ENCODE measurements at regions not wholly inside any gene's neighbourhood (a gene's known extent, or its start where the extent isn't known, plus 50 kb on each side); places are given as distances from the start of the nearest gene placed in this dataset.
"Not testable (repeated sequence)": the region's sequence is repeated elsewhere in the genome, so short reads cannot be mapped to it uniquely, and the experiment has no call there.

- no peak overlapping the region for H2AK5ac ChIP-seq (ENCODE audit: low read depth, low read length)
- H3K4me2 ChIP-seq (ENCODE audit: insufficient read depth, low read length, poor library complexity, severe bottlenecking): no peak overlapping the region
- DNase-seq (ENCODE audit: low spot score): no peak
- no peak overlapping the region for H3K14ac ChIP-seq (ENCODE audit: low read length)
- no peak overlapping the region for H2BK120ac ChIP-seq (ENCODE audit: low read depth, low read length)
- no peak overlapping the region for H2BK12ac ChIP-seq (ENCODE audit: low read length)
- H4K91ac ChIP-seq (ENCODE audit: low read depth, low read length, poor library complexity): no peak overlapping the region
- H4K8ac ChIP-seq (ENCODE audit: low read depth, low read length): no peak overlapping the region
- H3K4me3 ChIP-seq (ENCODE audit: low read length in 2 of 2): no peak overlapping the region
- H3K18ac ChIP-seq (ENCODE audit: low read length): no peak overlapping the region
- peaks cover 0 to 3% (median 0%) of the 10 kb centered on the region in 3 experiments for H3K27me3 ChIP-seq (ENCODE audit: control insufficient read depth in 3 of 3, insufficient read depth in 3 of 3, low read depth in 1 of 3, low read length in 3 of 3)
- peaks cover 0 to 37% of the 10 kb centered on the region in 2 donors for H3K9me3 ChIP-seq (replicated peaks in 1 of 2; ENCODE audit: control insufficient read depth in 2 of 2, insufficient read depth in 1 of 2, low read depth in 1 of 2, low read length in 2 of 2)
- no CpG with 5 or more reads among the region's 4 CpGs for WGBS, 2 donors (ENCODE audit: extremely low coverage in 2 of 2, insufficient read length in 2 of 2, insufficient replicate concordance in 1 of 2)
- H3K79me1 ChIP-seq (ENCODE audit: low read depth, low read length): no peaks in the 10 kb centered on the region
- no peak overlapping the region for H3K23ac ChIP-seq (ENCODE audit: low read depth, low read length, poor library complexity)
- no peak overlapping the region for H3K9ac ChIP-seq (ENCODE audit: low read depth, low read length, poor library complexity)
- no peak overlapping the region for H2AFZ ChIP-seq (ENCODE audit: low read length)
- no peak overlapping the region for H2BK15ac ChIP-seq (ENCODE audit: low read length)
- H3K36me3 ChIP-seq (replicated peaks in 1 of 2; ENCODE audit: control insufficient read depth in 2 of 2, insufficient read depth in 2 of 2, low read length in 2 of 2): no peaks in the 10 kb centered on the region
- H3K27ac ChIP-seq (replicated peaks; ENCODE audit: low read length): no peak overlapping the region
- no peaks in the 10 kb centered on the region for H3K4me1 ChIP-seq (ENCODE audit: control insufficient read depth in 2 of 2, insufficient read depth in 1 of 2, low read depth in 1 of 2, low read length in 2 of 2)
- no peak overlapping the region for H3K4ac ChIP-seq (ENCODE audit: low read length)
- H2BK5ac ChIP-seq (ENCODE audit: low read length): no peak overlapping the region
These were observed 188.3 kb downstream of the ANKRD30B start for GRCh38 chr18:14936313-14936712.

DNA sequence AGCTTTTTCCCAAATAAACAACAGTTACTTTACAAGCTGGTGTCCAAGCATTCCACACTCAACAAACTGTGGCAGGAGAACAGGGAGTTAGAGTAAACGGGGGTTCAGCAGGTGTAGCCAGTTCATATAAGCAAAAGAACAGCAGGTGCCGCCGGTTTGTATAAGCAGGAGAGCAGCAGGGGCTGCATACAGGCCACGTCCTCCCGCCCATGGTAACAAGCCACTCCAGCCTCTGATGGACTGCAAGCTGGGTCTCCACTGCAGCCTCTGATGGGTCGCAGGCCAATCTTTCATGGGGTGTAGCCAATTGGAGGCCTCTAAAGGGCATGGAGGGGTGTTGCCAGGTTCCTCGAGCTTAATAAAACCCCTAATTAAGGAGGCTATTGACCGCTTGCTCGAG lies 189.3 kb downstream of the ANKRD30B start:
- H3K14ac ChIP-seq (ENCODE audit: low read length): no peak overlapping the region
- no CpG with 5 or more reads among the region's 9 CpGs for WGBS, 2 donors (ENCODE audit: extremely low coverage in 2 of 2, insufficient read length in 2 of 2, insufficient replicate concordance in 1 of 2)
- peaks cover 0 to 33% of the 10 kb centered on the region in 2 donors for H3K9me3 ChIP-seq (replicated peaks in 1 of 2; ENCODE audit: control insufficient read depth in 2 of 2, insufficient read depth in 1 of 2, low read depth in 1 of 2, low read length in 2 of 2)
- no peak overlapping the region for H3K4me2 ChIP-seq (ENCODE audit: insufficient read depth, low read length, poor library complexity, severe bottlenecking)
- no peak overlapping the region for H3K18ac ChIP-seq (ENCODE audit: low read length)
- H2AK5ac ChIP-seq (ENCODE audit: low read depth, low read length): no peak overlapping the region
- no peak overlapping the region for H2BK12ac ChIP-seq (ENCODE audit: low read length)
- no peak overlapping the region for H2BK5ac ChIP-seq (ENCODE audit: low read length)
- no peak overlapping the region for H3K9ac ChIP-seq (ENCODE audit: low read depth, low read length, poor library complexity)
- no peak overlapping the region for H2AFZ ChIP-seq (ENCODE audit: low read length)
- H3K23ac ChIP-seq (ENCODE audit: low read depth, low read length, poor library complexity): no peak overlapping the region
- no peaks in the 10 kb centered on the region for H3K36me3 ChIP-seq (replicated peaks in 1 of 2; ENCODE audit: control insufficient read depth in 2 of 2, insufficient read depth in 2 of 2, low read length in 2 of 2)
- peaks cover 0 to 3% (median 0%) of the 10 kb centered on the region in 3 experiments for H3K27me3 ChIP-seq (ENCODE audit: control insufficient read depth in 3 of 3, insufficient read depth in 3 of 3, low read depth in 1 of 3, low read length in 3 of 3)
- DNase-seq (ENCODE audit: low spot score): no peak
- no peak overlapping the region for H2BK120ac ChIP-seq (ENCODE audit: low read depth, low read length)
- no peak overlapping the region for H3K4ac ChIP-seq (ENCODE audit: low read length)
- H2BK15ac ChIP-seq (ENCODE audit: low read length): no peak overlapping the region
- H3K4me1 ChIP-seq (ENCODE audit: control insufficient read depth in 2 of 2, insufficient read depth in 1 of 2, low read depth in 1 of 2, low read length in 2 of 2): no peaks in the 10 kb centered on the region
- H3K27ac ChIP-seq (replicated peaks; ENCODE audit: low read length): no peak overlapping the region
- H3K4me3 ChIP-seq (ENCODE audit: low read length in 2 of 2): no peak overlapping the region
- no peak overlapping the region for H4K8ac ChIP-seq (ENCODE audit: low read depth, low read length)
- H4K91ac ChIP-seq (ENCODE audit: low read depth, low read length, poor library complexity): no peak overlapping the region
- no peaks in the 10 kb centered on the region for H3K79me1 ChIP-seq (ENCODE audit: low read depth, low read length)

DNA sequence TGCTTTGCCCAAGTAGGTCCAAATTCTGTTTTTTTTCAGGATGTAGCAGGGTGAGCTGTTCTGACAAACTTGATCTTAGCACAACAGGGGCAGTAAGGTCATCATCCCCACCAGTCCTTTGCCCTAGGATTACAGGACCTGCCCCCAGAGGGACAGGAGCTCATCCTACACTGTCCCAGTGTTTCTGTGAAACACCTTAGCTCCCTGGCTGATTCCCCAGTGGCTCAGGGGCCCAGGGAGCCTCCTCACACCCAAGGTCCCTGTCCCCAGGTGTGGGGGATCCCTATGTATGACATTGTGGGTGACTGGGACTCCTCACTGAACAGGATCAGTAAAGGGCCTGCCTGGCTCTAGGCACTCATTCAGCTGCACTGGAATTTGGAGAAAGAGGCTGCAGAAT lies 191.2 kb downstream of the ANKRD30B start:
- Histone ChIP-seq H2AFZ (ENCODE audit: low read length) (no peak overlapping the region), H2BK5ac (ENCODE audit: low read length) (no peak overlapping the region), H3K4me2 (ENCODE audit: insufficient read depth, low read length, poor library complexity, severe bottlenecking) (no peak overlapping the region), H2BK12ac (ENCODE audit: low read length) (no peak overlapping the region), H3K79me1 (ENCODE audit: low read depth, low read length) (no peaks in the 10 kb centered on the region), H4K8ac (ENCODE audit: low read depth, low read length) (no peak overlapping the region), H4K91ac (ENCODE audit: low read depth, low read length, poor library complexity) (no peak overlapping the region), H2BK15ac (ENCODE audit: low read length) (no peak overlapping the region), H2AK5ac (ENCODE audit: low read depth, low read length) (no peak overlapping the region), H3K9ac (ENCODE audit: low read depth, low read length, poor library complexity) (no peak overlapping the region), H3K9me3 (replicated peaks in 1 of 2; ENCODE audit: control insufficient read depth in 2 of 2, insufficient read depth in 1 of 2, low read depth in 1 of 2, low read length in 2 of 2) (peaks cover 0 to 26% of the 10 kb centered on the region in 2 donors), H3K23ac (ENCODE audit: low read depth, low read length, poor library complexity) (no peak overlapping the region), H3K36me3 (replicated peaks in 1 of 2; ENCODE audit: control insufficient read depth in 2 of 2, insufficient read depth in 2 of 2, low read length in 2 of 2) (no peaks in the 10 kb centered on the region), H3K18ac (ENCODE audit: low read length) (no peak overlapping the region), H3K27me3 (ENCODE audit: control insufficient read depth in 3 of 3, insufficient read depth in 3 of 3, low read depth in 1 of 3, low read length in 3 of 3) (peaks cover 0 to 3% (median 0%) of the 10 kb centered on the region in 3 experiments), H2BK120ac (ENCODE audit: low read depth, low read length) (no peak overlapping the region), H3K4ac (ENCODE audit: low read length) (no peak overlapping the region), H3K27ac (replicated peaks; ENCODE audit: low read length) (no peak overlapping the region), H3K4me3 (ENCODE audit: low read length in 2 of 2) (no peak overlapping the region), H3K4me1 (ENCODE audit: control insufficient read depth in 2 of 2, insufficient read depth in 1 of 2, low read depth in 1 of 2, low read length in 2 of 2) (no peaks in the 10 kb centered on the region), H3K14ac (ENCODE audit: low read length) (no peak overlapping the region)
- DNase-seq (ENCODE audit: low spot score): no peak

DNA sequence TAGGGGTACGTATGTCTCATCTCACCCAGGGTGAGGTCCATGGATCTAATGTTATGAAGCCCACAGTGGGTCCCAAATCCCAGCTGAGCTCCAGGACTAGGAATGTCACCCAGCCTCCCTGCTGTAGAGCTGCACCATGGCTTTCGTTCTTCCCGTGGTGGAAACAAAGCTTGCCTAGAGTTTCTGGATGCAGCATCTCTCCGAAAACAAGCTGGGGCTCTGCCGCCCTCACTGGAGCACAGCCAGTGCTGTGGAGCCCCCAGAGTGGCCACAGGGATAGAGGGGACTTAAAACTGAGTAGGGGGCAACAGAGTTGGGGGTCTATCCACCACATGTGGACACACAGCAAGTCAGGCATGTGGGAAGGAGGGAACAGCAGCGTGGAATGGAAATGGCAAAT lies 192.1 kb downstream of the ANKRD30B start:
- H2BK12ac ChIP-seq (ENCODE audit: low read length); H2BK15ac ChIP-seq (ENCODE audit: low read length); H3K36me3 ChIP-seq (replicated peaks in 1 of 2; ENCODE audit: control insufficient read depth in 2 of 2, insufficient read depth in 2 of 2, low read length in 2 of 2); H2AFZ ChIP-seq (ENCODE audit: low read length); H3K4me2 ChIP-seq (ENCODE audit: insufficient read depth, low read length, poor library complexity, severe bottlenecking); H3K4me1 ChIP-seq (ENCODE audit: control insufficient read depth in 2 of 2, insufficient read depth in 1 of 2, low read depth in 1 of 2, low read length in 2 of 2); H2AK5ac ChIP-seq (ENCODE audit: low read depth, low read length); H3K18ac ChIP-seq (ENCODE audit: low read length); H4K8ac ChIP-seq (ENCODE audit: low read depth, low read length); H3K27ac ChIP-seq (replicated peaks; ENCODE audit: low read length); H3K27me3 ChIP-seq (ENCODE audit: control insufficient read depth in 3 of 3, insufficient read depth in 3 of 3, low read depth in 1 of 3, low read length in 3 of 3); H3K23ac ChIP-seq (ENCODE audit: low read depth, low read length, poor library complexity); H4K91ac ChIP-seq (ENCODE audit: low read depth, low read length, poor library complexity); H3K79me1 ChIP-seq (ENCODE audit: low read depth, low read length); H3K14ac ChIP-seq (ENCODE audit: low read length); H2BK5ac ChIP-seq (ENCODE audit: low read length); H3K4ac ChIP-seq (ENCODE audit: low read length); H3K9ac ChIP-seq (ENCODE audit: low read depth, low read length, poor library complexity); H2BK120ac ChIP-seq (ENCODE audit: low read depth, low read length); H3K4me3 ChIP-seq (ENCODE audit: low read length in 2 of 2); DNase-seq (ENCODE audit: low spot score): not testable (repeated sequence)
- WGBS, 2 donors (ENCODE audit: extremely low coverage in 2 of 2, insufficient read length in 2 of 2, insufficient replicate concordance in 1 of 2): no CpG with 5 or more reads among the region's 6 CpGs
- peaks cover 0 to 20% of the 10 kb centered on the region in 2 donors for H3K9me3 ChIP-seq (replicated peaks in 1 of 2; ENCODE audit: control insufficient read depth in 2 of 2, insufficient read depth in 1 of 2, low read depth in 1 of 2, low read length in 2 of 2)

All from neuronal stem cell (in vitro differentiated cells).